IMR-90 (cell line): ENCODE measurements at regions not wholly inside any gene's neighbourhood (a gene's known extent, or its start where the extent isn't known, plus 50 kb on each side); places are given as distances from the start of the nearest gene placed in this dataset.

ENCODE experiments used
- ATAC-seq: fragments of 200-7000 bp; cut with Tn5 transposase; 2 replicates; pipeline ENCODE4 v1.9.1; 2020; ENCODE audit warnings: low read depth, mild to moderate bottlenecking, moderate library complexity
- BruUV-seq: library from RNA; stranded (reverse); fragments of 400-500 nt; replicated peaks from 2 replicates; lab custom pipeline; 2021; lab: Mats Ljungman, UMichigan
- CTCF ChIA-PET: fragments of 300-600 bp; formaldehyde crosslinking; extraction: SDS; loops from one replicate; lab custom pipeline; 2021; ENCODE audit warnings: antibody characterized with exemption; lab: Yijun Ruan, JAX
- POLR2A ChIA-PET: fragments of 300-600 bp; sonication (Branson Sonifier 250); formaldehyde crosslinking; loops from one replicate; lab custom pipeline; 2022; ENCODE audit warnings: antibody characterized with exemption; ENCODE audit not compliant: unreplicated experiment; lab: Charles Lee
- DNase-seq: peaks from one replicate; pipeline ENCODE4 v3.0.0; 2013
- H2AFZ ChIP-seq: replicated peaks from 2 replicates; pipeline ENCODE3; 2013; ENCODE audit warnings: low read length, mild to moderate bottlenecking; ENCODE audit not compliant: poor library complexity
- H2AK5ac ChIP-seq: 2 replicates; pipeline ENCODE4 v1.6.1; 2013; ENCODE audit warnings: low read depth, low read length, inconsistent platforms
- H2AK9ac ChIP-seq: replicated peaks from 2 replicates; pipeline ENCODE3; 2013; ENCODE audit warnings: mild to moderate bottlenecking, low read depth, low read length, moderate library complexity; ENCODE audit not compliant: poor library complexity
- H2BK120ac ChIP-seq: 2 replicates; pipeline ENCODE4 v1.6.1; 2013; ENCODE audit warnings: low read depth, low read length, inconsistent platforms
- H2BK15ac ChIP-seq: 3 replicates; pipeline ENCODE4 v1.6.1; 2013; ENCODE audit warnings: low read depth, low read length, inconsistent platforms
- H2BK20ac ChIP-seq: 2 replicates; pipeline ENCODE4 v1.6.1; 2013; ENCODE audit warnings: low read depth, mild to moderate bottlenecking, inconsistent platforms, low read length, moderate library complexity
- H2BK5ac ChIP-seq: 2 replicates; pipeline ENCODE4 v1.6.1; 2013; ENCODE audit warnings: mild to moderate bottlenecking, low read depth, low read length, inconsistent platforms; ENCODE audit not compliant: poor library complexity, severe bottlenecking
- H3K14ac ChIP-seq: replicated peaks from 2 replicates; pipeline ENCODE4 v1.6.1; 2013; ENCODE audit warnings: low read depth, low read length, inconsistent platforms
- H3K18ac ChIP-seq: 2 replicates; pipeline ENCODE4 v1.6.1; 2013; ENCODE audit warnings: low read depth, low read length, control low read depth
- H3K23ac ChIP-seq: 2 replicates; pipeline ENCODE4 v1.6.1; 2013; ENCODE audit warnings: low read depth, low read length, inconsistent platforms
- H3K27ac ChIP-seq: 2 replicates; pipeline ENCODE4 v1.5.1; 2013; ENCODE audit warnings: mild to moderate bottlenecking, control low read depth, low read length; ENCODE audit not compliant: insufficient read depth
- H3K27me3 ChIP-seq: 2 replicates; pipeline ENCODE4 v1.6.1; 2013; ENCODE audit warnings: low read length; ENCODE audit not compliant: control insufficient read depth, insufficient read depth
- H3K36me3 ChIP-seq: 2 replicates; pipeline ENCODE4 v1.6.1; 2013; ENCODE audit warnings: low read length, mixed read lengths; ENCODE audit not compliant: control insufficient read depth, insufficient read depth
- H3K4ac ChIP-seq: 2 replicates; pipeline ENCODE4 v1.6.1; 2013; ENCODE audit warnings: low read depth, low read length, inconsistent platforms
- H3K4me1 ChIP-seq: 2 replicates; pipeline ENCODE4 v1.6.1; 2013; ENCODE audit warnings: low read length, mixed read lengths; ENCODE audit not compliant: control insufficient read depth, insufficient read depth
- H3K4me2 ChIP-seq: 2 replicates; pipeline ENCODE4 v1.6.1; 2013; ENCODE audit warnings: low read depth, mild to moderate bottlenecking, control low read depth, low read length, moderate library complexity
- H3K4me3 ChIP-seq: 2 replicates; pipeline ENCODE4 v1.5.1; 2013; ENCODE audit warnings: low read depth, mild to moderate bottlenecking, control low read depth, low read length, moderate library complexity; ENCODE audit not compliant: insufficient read depth
- H3K56ac ChIP-seq: 2 replicates; pipeline ENCODE4 v1.6.1; 2013; ENCODE audit warnings: low read length, inconsistent platforms; ENCODE audit not compliant: insufficient read depth; ENCODE audit errors: extremely low read depth
- H3K79me1 ChIP-seq, 2 experiments: 2 replicates each; pipeline ENCODE4 v1.6.1; 2013; ENCODE audit warnings: low read length in 2 of 2, inconsistent platforms in 1 of 2, low read depth in 1 of 2
- H3K9ac ChIP-seq: 2 replicates; pipeline ENCODE4 v1.6.1; 2013; ENCODE audit warnings: low read depth, low read length, control low read depth
- H3K9me1 ChIP-seq: 2 replicates; pipeline ENCODE4 v1.6.1; 2013; ENCODE audit warnings: low read length, inconsistent platforms; ENCODE audit not compliant: insufficient read depth
- H3K9me3 ChIP-seq: 2 replicates; pipeline ENCODE4 v1.6.1; 2013; ENCODE audit warnings: low read length; ENCODE audit not compliant: control insufficient read depth, insufficient read depth
- H4K20me1 ChIP-seq: 2 replicates; pipeline ENCODE4 v1.6.1; 2013; ENCODE audit warnings: low read length, inconsistent platforms; ENCODE audit not compliant: insufficient read depth
- H4K5ac ChIP-seq: 2 replicates; pipeline ENCODE4 v1.6.1; 2013; ENCODE audit warnings: mild to moderate bottlenecking, low read depth, low read length, control low read depth
- H4K8ac ChIP-seq, 2 experiments: 2 replicates each; pipeline ENCODE4 v1.6.1; 2013; ENCODE audit warnings: low read depth in 2 of 2, low read length in 2 of 2, control low read depth in 1 of 2, inconsistent platforms in 1 of 2
- H4K91ac ChIP-seq: 2 replicates; pipeline ENCODE4 v1.6.1; 2013; ENCODE audit warnings: low read depth, low read length, inconsistent platforms; ENCODE audit not compliant: insufficient read depth
- ELK1 ChIP-seq: fragments of 150-350 bp; IDR thresholded peaks from 2 replicates; pipeline ENCODE4 v1.6.1; 2016; ENCODE audit warnings: low read depth, mild to moderate bottlenecking, low read length, moderate library complexity, borderline replicate concordance
- MAFK ChIP-seq: IDR thresholded peaks from 2 replicates; pipeline ENCODE4 v1.6.1; 2012; ENCODE audit warnings: low read depth, low read length, improper control_type of control experiment
- MAZ ChIP-seq: IDR thresholded peaks from 2 replicates; pipeline ENCODE4 v1.6.1; 2012; ENCODE audit warnings: low read depth, mild to moderate bottlenecking, low read length, improper control_type of control experiment, moderate library complexity, borderline replicate concordance
- NFE2L2 ChIP-seq: fragments of 150-350 bp; IDR thresholded peaks from 2 replicates; pipeline ENCODE4 v1.6.1; 2016; ENCODE audit warnings: low read depth, mild to moderate bottlenecking, low read length
- POLR2A ChIP-seq: IDR thresholded peaks from 2 replicates; pipeline ENCODE4 v1.6.1; 2012; ENCODE audit warnings: mild to moderate bottlenecking, low read depth, low read length
- RFX5 ChIP-seq: IDR thresholded peaks from 2 replicates; pipeline ENCODE4 v1.8.0; 2012; ENCODE audit warnings: low read depth, mild to moderate bottlenecking, low read length, moderate library complexity
- SMC3 ChIP-seq: fragments of 150-350 bp; IDR thresholded peaks from 2 replicates; pipeline ENCODE4 v1.6.1; 2016; ENCODE audit warnings: low read depth, mild to moderate bottlenecking, antibody characterized with exemption, low read length, moderate library complexity
- WGBS, 2 experiments: methylation state at CpG; one replicate each; pipeline versions ENCODE4 v1.1.5 to v1.1.7; 2013; ENCODE audit warnings: missing lambda C conversion rate in 2 of 2; ENCODE audit not compliant: insufficient read length in 1 of 2; ENCODE audit errors: extremely low coverage in 2 of 2; 5-methylcytosine and 5-hydroxymethylcytosine counted together
- dilution Hi-C: fragments of 300-500 bp; cut with HindIII; formaldehyde crosslinking; loops from one replicate; pipeline ENCODE4 v1.14.3; 2018; ENCODE audit warnings: low sequenced_read_pairs; ENCODE audit not compliant: unreplicated experiment
- in situ Hi-C: fragments of 300-500 bp; cut with MboI; formaldehyde crosslinking; loops from 3 replicates; pipeline ENCODE4 v1.14.3; 2019; ENCODE audit warnings: low sequenced_read_pairs, inconsistent platforms, mixed read lengths
- intact Hi-C: fragments of 100-400 bp; cut with micrococcal nuclease; formaldehyde crosslinking; loops from 2 replicates; pipeline ENCODE4 v1.10.0; 2022
- TF ChIP-seq, protein P1 (sequence below): conservative IDR thresholded peaks from 2 replicates; pipeline ENCODE4 v1.5.1; 2012; ENCODE audit warnings: mild to moderate bottlenecking, low read depth, low read length, improper control_type of control experiment

DNA sequence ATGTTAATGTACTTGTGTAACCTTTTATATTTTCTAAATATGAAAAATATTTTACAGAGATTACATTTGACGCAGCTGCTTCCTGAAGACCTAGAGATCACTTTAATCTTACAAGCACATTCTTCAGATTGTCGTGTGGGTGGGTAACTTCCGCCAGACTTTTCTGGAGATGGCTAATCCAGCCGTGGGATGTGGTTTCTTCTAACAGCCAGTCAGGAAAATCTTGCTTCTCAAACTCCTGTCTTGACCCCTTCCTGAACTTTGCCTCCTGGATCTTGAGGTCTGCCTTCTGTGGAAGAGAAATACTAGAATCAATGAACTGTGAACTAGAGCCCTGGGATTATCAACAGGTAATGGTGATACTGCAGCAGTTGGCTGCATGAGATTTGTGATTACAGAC lies 401.6 kb upstream of the TNP1 start:
- Histone ChIP-seq H4K91ac (no peak overlapping the region), H3K9me3 (peaks cover 1% of the 10 kb centered on the region; the same call in 1 of the 2 replicates), H2AK9ac (no peak overlapping the region), H3K36me3 (no peaks in the 10 kb centered on the region; the same call in 1 of the 2 replicates), H3K4me1 (peaks cover 3% of the 10 kb centered on the region; the same call in 1 of the 2 replicates), H3K18ac (peak overlapping the region; percentile 74), H2AK5ac (no peak overlapping the region), H3K56ac (no peak overlapping the region), H2AFZ (peak overlapping the region; percentile 47), H4K5ac (peak overlapping the region; percentile 71; the same call in 1 of the 2 replicates), H2BK120ac (peak overlapping the region; percentile 45; the same call in 1 of the 2 replicates), H3K4me2 (no peak overlapping the region), H4K20me1 (no peaks in the 10 kb centered on the region), H3K79me1 (no peaks in the 10 kb centered on the region), H3K27me3 (no peaks in the 10 kb centered on the region), H3K9me1 (peaks cover 4% of the 10 kb centered on the region; the same call in 1 of the 2 replicates), H2BK15ac (no peak overlapping the region; the same call in 2 of the 3 replicates), H3K14ac (no peak overlapping the region), H3K23ac (no peak overlapping the region), H4K8ac (no peak overlapping the region), H2BK20ac (no peak overlapping the region; the same call in 1 of the 2 replicates), H2BK5ac (no peak overlapping the region), H3K4me3 (no peak overlapping the region), H3K9ac (no peak overlapping the region), H3K4ac (0 out of 2 replicates have a peak overlapping the region, but pooled peaks have one; percentile 27), H3K27ac (no peak overlapping the region)
- WGBS, 2 experiments, result no CpG with 5 or more reads among the region's 4 CpGs
- POLR2A ChIA-PET, result no interaction called here
- CTCF ChIA-PET, result interaction anchor here (0.6 to 1.4 kb wide), 2 partner anchors 19 to 452 kb away, joined by 4 read pairs; no protein-coding TSS in a partner anchor
- DNase-seq, result peak; percentile 61
- BruUV-seq, result no TSS peak
- in situ Hi-C loops (no loop called here), dilution Hi-C loops (no loop called here), intact Hi-C loops (no loop called here)
- TF ChIP-seq MAZ (no peak), NFE2L2 (no peak), MAFK (no peak), RFX5 (no peak), ELK1 (no peak), POLR2A (no peak), SMC3 (no peak)
- TF ChIP-seq, protein P1, sequence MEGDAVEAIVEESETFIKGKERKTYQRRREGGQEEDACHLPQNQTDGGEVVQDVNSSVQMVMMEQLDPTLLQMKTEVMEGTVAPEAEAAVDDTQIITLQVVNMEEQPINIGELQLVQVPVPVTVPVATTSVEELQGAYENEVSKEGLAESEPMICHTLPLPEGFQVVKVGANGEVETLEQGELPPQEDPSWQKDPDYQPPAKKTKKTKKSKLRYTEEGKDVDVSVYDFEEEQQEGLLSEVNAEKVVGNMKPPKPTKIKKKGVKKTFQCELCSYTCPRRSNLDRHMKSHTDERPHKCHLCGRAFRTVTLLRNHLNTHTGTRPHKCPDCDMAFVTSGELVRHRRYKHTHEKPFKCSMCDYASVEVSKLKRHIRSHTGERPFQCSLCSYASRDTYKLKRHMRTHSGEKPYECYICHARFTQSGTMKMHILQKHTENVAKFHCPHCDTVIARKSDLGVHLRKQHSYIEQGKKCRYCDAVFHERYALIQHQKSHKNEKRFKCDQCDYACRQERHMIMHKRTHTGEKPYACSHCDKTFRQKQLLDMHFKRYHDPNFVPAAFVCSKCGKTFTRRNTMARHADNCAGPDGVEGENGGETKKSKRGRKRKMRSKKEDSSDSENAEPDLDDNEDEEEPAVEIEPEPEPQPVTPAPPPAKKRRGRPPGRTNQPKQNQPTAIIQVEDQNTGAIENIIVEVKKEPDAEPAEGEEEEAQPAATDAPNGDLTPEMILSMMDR, result no peak
- no peak; the same call in 1 of the 2 replicates for ATAC-seq
